ENCODE measurements at regions not wholly inside any gene's neighbourhood (a gene's known extent, or its start where the extent isn't known, plus 50 kb on each side); places are given as distances from the start of the nearest gene placed in this dataset.

DNA sequence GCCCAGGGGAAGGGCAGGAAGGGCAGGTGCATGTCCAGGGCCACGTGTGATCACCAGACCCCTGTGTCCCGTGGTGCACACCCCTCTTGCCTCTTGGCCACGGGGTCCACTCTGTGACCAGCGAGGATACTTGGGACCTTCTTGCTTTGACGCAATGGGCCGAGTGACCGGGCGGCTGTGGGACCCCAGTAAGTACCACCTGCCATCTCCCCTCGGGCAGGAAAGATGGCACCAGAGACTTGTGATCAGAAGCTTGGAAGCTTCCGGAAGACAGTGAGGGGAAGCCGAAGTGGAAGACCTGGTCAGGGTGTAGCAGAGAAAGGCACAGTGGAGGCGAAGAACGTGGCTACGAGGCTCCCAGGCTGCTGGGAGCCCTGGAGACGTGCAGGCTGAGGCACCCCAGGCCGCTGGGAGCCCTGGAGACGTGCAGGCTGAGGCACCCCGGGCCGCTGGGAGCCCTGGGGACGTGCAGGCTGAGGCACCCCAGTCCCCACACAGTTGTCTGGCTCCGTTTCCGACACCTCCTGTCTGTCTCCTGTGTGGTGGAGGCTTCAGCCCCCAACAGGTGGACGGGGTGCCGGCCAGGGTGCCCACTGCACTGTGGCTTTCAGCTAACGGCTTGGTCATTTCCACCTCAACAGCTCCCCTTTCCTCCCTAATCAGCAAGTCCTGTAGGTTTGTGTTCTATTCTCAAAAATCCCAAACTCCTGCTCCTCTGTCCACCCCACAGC, 663.5 kb downstream of the BRD1 start:
- no peak overlapping the region for H3K4me3 ChIP-seq (ENCODE audit: low read length)
- no peak for DNase-seq (ENCODE audit: low read depth)
- TF ChIP-seq, protein P1, sequence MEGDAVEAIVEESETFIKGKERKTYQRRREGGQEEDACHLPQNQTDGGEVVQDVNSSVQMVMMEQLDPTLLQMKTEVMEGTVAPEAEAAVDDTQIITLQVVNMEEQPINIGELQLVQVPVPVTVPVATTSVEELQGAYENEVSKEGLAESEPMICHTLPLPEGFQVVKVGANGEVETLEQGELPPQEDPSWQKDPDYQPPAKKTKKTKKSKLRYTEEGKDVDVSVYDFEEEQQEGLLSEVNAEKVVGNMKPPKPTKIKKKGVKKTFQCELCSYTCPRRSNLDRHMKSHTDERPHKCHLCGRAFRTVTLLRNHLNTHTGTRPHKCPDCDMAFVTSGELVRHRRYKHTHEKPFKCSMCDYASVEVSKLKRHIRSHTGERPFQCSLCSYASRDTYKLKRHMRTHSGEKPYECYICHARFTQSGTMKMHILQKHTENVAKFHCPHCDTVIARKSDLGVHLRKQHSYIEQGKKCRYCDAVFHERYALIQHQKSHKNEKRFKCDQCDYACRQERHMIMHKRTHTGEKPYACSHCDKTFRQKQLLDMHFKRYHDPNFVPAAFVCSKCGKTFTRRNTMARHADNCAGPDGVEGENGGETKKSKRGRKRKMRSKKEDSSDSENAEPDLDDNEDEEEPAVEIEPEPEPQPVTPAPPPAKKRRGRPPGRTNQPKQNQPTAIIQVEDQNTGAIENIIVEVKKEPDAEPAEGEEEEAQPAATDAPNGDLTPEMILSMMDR (IDR thresholded peaks at IDR 0.05; ENCODE audit: insufficient read depth, low read depth, low read length, missing control alignments) = no peak

DNA sequence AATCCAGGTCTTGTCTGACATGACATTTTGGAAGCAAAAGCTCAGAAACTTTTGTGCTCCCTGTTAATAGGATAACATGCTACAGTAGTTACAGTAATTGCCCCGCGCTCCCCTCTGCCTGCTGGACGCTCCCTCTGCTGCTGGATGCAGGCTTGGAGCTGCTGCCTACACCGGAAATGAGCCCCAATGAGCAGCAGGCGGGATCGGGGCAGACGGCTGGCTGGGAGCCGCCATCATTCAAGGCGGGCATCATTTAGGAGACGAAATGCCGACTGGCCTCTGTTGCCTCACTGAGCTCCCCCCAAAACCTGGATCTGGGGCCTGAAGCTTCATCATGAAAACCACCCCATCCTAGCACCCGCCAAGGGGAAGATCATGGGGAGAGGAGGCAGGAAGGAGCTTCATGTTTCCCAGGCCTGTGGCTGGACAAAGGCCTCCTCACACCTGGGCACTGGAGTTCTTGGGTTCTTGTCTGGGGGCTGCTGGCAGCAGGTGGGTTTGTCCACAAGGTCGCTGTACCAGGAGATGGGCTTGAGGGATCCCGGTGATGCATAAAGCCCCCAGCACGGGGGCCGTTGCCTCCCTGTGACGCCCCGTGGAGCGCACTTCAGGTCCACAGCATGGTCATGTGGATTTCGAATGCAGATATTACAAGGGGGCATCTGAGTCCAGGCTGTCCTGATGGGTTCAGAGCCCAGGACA, 664.3 kb downstream of the BRD1 start:
- no peak overlapping the region for H3K4me3 ChIP-seq (ENCODE audit: low read length)
- TF ChIP-seq, protein P1 (IDR thresholded peaks at IDR 0.05; ENCODE audit: insufficient read depth, low read depth, low read length, missing control alignments) = no peak
- DNase-seq (ENCODE audit: low read depth) = no peak

DNA sequence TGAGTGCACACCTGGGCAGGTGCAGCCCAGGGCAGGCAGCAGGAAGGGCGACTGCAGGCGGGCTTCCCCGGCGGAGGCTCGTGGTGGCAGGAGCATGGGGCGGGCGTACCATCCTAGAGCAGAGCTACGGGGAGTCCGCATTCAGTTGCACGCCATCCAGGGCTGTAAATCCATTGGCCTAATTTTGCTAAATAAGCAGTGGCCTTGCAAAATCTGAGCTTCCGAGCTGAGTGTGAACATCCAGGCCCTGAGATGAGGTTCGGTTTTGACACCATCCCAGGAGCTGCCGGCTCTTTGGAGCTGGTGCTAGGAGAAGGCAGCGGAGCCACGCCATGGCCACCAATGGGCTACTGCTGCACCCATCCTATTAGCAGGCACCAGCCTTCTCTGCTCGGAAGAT, 664.8 kb downstream of the BRD1 start:
- no peak for DNase-seq (ENCODE audit: low read depth)
- H3K4me3 ChIP-seq (ENCODE audit: low read length) = no peak overlapping the region
- TF ChIP-seq, protein P1 (IDR thresholded peaks at IDR 0.05; ENCODE audit: insufficient read depth, low read depth, low read length, missing control alignments) = no peak

DNA sequence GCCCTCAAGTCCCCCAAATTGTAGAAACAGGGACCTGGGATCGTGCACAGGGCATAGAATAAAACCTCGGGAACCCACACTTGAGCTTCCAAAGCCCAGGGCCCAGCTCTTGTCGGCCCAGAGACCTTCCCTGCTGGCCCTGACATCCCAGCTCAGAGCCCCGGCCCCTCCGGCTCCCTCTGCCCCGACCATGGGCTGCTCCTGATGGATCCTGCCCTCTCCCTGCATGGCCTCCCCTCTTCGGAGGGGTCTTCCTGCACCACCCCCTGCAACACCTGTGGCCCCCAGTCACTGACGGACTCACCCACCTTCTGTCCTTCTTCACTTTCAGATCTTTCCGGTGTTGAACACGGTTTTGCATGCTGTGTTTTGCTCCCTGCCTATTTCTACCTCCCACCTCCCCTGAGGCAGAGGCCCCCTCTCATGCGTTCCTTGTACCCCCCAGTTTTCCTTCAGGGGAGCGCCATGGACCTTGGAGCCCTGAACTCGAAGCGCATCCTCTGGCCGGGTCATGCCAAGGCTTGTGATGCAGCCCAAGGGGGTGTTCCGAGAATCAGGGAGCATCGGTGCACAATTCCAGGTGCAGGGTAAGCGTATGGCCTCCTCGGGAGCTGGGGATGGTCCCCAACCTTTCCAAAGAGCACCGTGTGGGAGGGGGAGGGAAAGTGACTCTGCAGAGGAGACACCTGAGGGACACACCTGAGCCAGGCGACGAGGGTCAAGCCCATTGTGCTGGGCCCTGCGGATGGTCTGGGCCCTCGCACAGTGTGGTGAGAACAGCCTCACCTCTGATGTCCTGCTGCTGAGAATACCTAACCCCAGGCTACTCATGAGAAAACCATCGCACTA, 666.4 kb downstream of the BRD1 start:
- H3K4me3 ChIP-seq (ENCODE audit: low read length) = no peak overlapping the region
- DNase-seq (ENCODE audit: low read depth) = no peak
- TF ChIP-seq, protein P1 (IDR thresholded peaks at IDR 0.05; ENCODE audit: insufficient read depth, low read depth, low read length, missing control alignments) = no peak

DNA sequence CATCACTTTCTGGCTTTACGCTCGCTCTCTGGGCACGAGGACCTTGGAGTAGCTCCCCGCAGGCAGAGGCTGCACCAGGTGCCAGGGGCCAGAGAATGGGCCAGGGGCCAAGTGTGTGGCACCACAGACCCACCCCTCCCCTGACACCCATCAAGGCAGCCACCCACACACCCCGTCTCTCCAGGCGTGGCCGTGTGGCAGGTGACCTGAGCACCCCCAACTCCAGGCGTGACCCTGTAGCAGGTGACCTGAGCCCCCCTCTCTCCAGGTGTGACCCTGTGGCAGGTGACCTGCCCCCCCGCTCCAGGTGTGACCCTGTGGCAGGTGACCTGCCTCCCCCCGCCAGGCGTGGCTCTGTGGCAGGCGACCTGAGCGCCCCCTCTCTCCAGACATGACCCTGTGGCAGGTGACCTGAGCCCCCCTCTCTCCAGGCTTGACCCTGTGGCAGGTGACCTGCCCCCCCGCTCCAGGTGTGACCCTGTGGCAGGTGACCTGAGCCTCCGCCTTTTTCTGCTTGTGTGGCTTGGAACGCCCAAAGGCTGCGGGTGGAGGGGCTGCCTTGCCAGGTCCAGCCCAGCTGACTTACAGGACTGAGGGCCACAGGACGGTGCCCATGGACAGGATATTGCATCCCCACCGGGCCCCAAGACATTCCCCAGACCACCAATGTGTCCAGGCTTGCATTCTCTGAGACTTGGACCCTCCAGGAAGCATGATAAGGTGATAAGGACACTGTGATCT, 667.2 kb downstream of the BRD1 start:
- H3K4me3 ChIP-seq (ENCODE audit: low read length) = no peak overlapping the region
- no peak for DNase-seq (ENCODE audit: low read depth)
- TF ChIP-seq, protein P1 (IDR thresholded peaks at IDR 0.05; ENCODE audit: insufficient read depth, low read depth, low read length, missing control alignments) = no peak

DNA sequence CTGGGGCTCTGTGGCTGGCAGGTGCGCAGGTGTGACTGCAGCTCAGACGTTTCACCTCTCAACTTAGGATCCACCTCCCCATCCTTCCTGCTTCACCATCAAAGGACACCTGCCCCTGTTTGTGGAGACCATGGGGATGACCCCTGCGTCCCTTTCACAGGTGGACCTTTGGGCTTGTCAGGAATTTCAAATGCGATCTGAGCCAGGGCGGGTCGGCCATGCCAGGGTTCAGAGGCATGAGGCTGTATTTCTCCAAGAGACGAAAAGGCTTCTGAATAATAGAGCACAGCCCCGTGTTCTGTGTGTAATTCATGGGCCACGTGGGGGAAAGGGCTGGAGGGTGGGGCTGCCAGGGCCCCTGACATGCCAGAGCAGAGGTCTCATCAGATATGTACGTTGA, 668.0 kb downstream of the BRD1 start:
- H3K4me3 ChIP-seq (ENCODE audit: low read length) = no peak overlapping the region
- DNase-seq (ENCODE audit: low read depth) = no peak
- TF ChIP-seq, protein P1 (IDR thresholded peaks at IDR 0.05; ENCODE audit: insufficient read depth, low read depth, low read length, missing control alignments) = no peak

All from epithelial cell of esophagus (primary cell).